ENCODE measurements at regions not wholly inside any gene's neighbourhood (a gene's known extent, or its start where the extent isn't known, plus 50 kb on each side); places are given as distances from the start of the nearest gene placed in this dataset.

GRCh38 chr6:56378507-56378906 is 131.1 kb upstream of the COL21A1 start:
- no peak for DNase-seq (ENCODE audit: low read depth in 2 of 3, low spot score in 2 of 3)

GRCh38 chr6:56377295-56377694 is 129.9 kb upstream of the COL21A1 start:
- no peak for DNase-seq (ENCODE audit: low read depth in 2 of 3, low spot score in 2 of 3)

- no peak for DNase-seq (ENCODE audit: low read depth in 2 of 3, low spot score in 2 of 3)
Measured at GRCh38 chr6:56375806-56376205, 128.4 kb upstream of the COL21A1 start.

GRCh38 chr6:56374841-56375369 is 127.5 kb upstream of the COL21A1 start:
- no peak for DNase-seq (ENCODE audit: low read depth in 2 of 3, low spot score in 2 of 3)

- no peak for DNase-seq (ENCODE audit: low read depth in 2 of 3, low spot score in 2 of 3)
Measured at GRCh38 chr6:56372406-56372995, 125.1 kb upstream of the COL21A1 start.

GRCh38 chr6:56370561-56371211 is 123.3 kb upstream of the COL21A1 start:
- DNase-seq (ENCODE audit: low read depth in 2 of 3, low spot score in 2 of 3), result no peak

- DNase-seq (ENCODE audit: low read depth in 2 of 3, low spot score in 2 of 3), result no peak
Measured at GRCh38 chr6:56370127-56370540, 122.8 kb upstream of the COL21A1 start.

GRCh38 chr6:56368491-56368890 is 121.1 kb upstream of the COL21A1 start:
- DNase-seq (ENCODE audit: low read depth in 2 of 3, low spot score in 2 of 3), result no peak

GRCh38 chr6:56366141-56366852 is 118.9 kb upstream of the COL21A1 start:
- DNase-seq (ENCODE audit: low read depth in 2 of 3, low spot score in 2 of 3), result no peak

- no peak for DNase-seq (ENCODE audit: low read depth in 2 of 3, low spot score in 2 of 3)
Measured at GRCh38 chr6:56364827-56365339, 117.5 kb upstream of the COL21A1 start.

GRCh38 chr6:56364431-56364826 is 117.0 kb upstream of the COL21A1 start:
- no peak for DNase-seq (ENCODE audit: low read depth in 2 of 3, low spot score in 2 of 3)

GRCh38 chr6:56363796-56364430 is 116.5 kb upstream of the COL21A1 start:
- no peak for DNase-seq (ENCODE audit: low read depth in 2 of 3, low spot score in 2 of 3)

- no peak for DNase-seq (ENCODE audit: low read depth in 2 of 3, low spot score in 2 of 3)
Measured at GRCh38 chr6:56361812-56362211, 114.4 kb upstream of the COL21A1 start.

- peak in 2 of 3 experiments; percentile 2 to 31 for DNase-seq (ENCODE audit: low read depth in 2 of 3, low spot score in 2 of 3)
Measured at GRCh38 chr6:56359201-56359899, 112.0 kb upstream of the COL21A1 start.

GRCh38 chr6:56357616-56358373 is 110.4 kb upstream of the COL21A1 start:
- no peak for DNase-seq (ENCODE audit: low read depth in 2 of 3, low spot score in 2 of 3)

- no peak for DNase-seq (ENCODE audit: low read depth in 2 of 3, low spot score in 2 of 3)
Measured at GRCh38 chr6:56356426-56356825, 109.0 kb upstream of the COL21A1 start.

- DNase-seq (ENCODE audit: low read depth in 2 of 3, low spot score in 2 of 3), result no peak
Measured at GRCh38 chr6:56353860-56354259, 106.5 kb upstream of the COL21A1 start.

- DNase-seq (ENCODE audit: low read depth in 2 of 3, low spot score in 2 of 3), result no peak
Measured at GRCh38 chr6:56350628-56351260, 103.4 kb upstream of the COL21A1 start.

- DNase-seq (ENCODE audit: low read depth in 2 of 3, low spot score in 2 of 3), result no peak
Measured at GRCh38 chr6:56349194-56349593, 101.8 kb upstream of the COL21A1 start.

- DNase-seq (ENCODE audit: low read depth in 2 of 3, low spot score in 2 of 3), result no peak
Measured at GRCh38 chr6:56348578-56348977, 101.2 kb upstream of the COL21A1 start.

All from activated CD8-positive, alpha-beta memory T cell treated with anti-CD3 and anti-CD28 coated beads for 48 hours (primary cell).